H9 (cell line): ENCODE measurements at regions not wholly inside any gene's neighbourhood (a gene's known extent, or its start where the extent isn't known, plus 50 kb on each side); places are given as distances from the start of the nearest gene placed in this dataset.

ENCODE experiments used
- DNase-seq: peaks from one replicate; pipeline ENCODE4 v3.0.0-alpha.2; 2017
- H2AFZ ChIP-seq: one replicate; pipeline ENCODE4 v1.6.1; 2013; ENCODE audit warnings: mild to moderate bottlenecking, low read length, control low read depth, moderate library complexity
- H2AK5ac ChIP-seq: 2 replicates; pipeline ENCODE4 v1.6.1; 2013; ENCODE audit warnings: low read length, control low read depth, mixed read lengths; ENCODE audit not compliant: insufficient read length
- H2BK120ac ChIP-seq: one replicate; pipeline ENCODE4 v1.6.1; 2013; ENCODE audit warnings: low read depth, mild to moderate bottlenecking, low read length, control low read depth, inconsistent platforms; ENCODE audit not compliant: poor library complexity, severe bottlenecking
- H2BK12ac ChIP-seq: 2 replicates; pipeline ENCODE4 v1.6.1; 2013; ENCODE audit warnings: low read length, control low read depth, mixed read lengths, low read depth; ENCODE audit not compliant: insufficient read length
- H2BK15ac ChIP-seq: 2 replicates; pipeline ENCODE4 v1.6.1; 2013; ENCODE audit warnings: low read depth, low read length, control low read depth
- H2BK20ac ChIP-seq: one replicate; pipeline ENCODE4 v1.6.1; 2013; ENCODE audit warnings: low read depth, mild to moderate bottlenecking, low read length, control low read depth, inconsistent platforms; ENCODE audit not compliant: poor library complexity, severe bottlenecking
- H2BK5ac ChIP-seq: 2 replicates; pipeline ENCODE4 v1.6.1; 2013; ENCODE audit warnings: low read length, control low read depth, mixed read lengths; ENCODE audit not compliant: insufficient read length
- H3K14ac ChIP-seq: 2 replicates; pipeline ENCODE4 v1.6.1; 2013; ENCODE audit warnings: low read length, control low read depth; ENCODE audit not compliant: insufficient read depth
- H3K18ac ChIP-seq: 2 replicates; pipeline ENCODE4 v1.6.1; 2013; ENCODE audit warnings: low read depth, mild to moderate bottlenecking, mixed read lengths, low read length, control low read depth; ENCODE audit not compliant: insufficient read length
- H3K23ac ChIP-seq: 2 replicates; pipeline ENCODE4 v1.6.1; 2013; ENCODE audit warnings: low read length, control low read depth, mixed read lengths, low read depth; ENCODE audit not compliant: insufficient read length
- H3K23me2 ChIP-seq: 2 replicates; pipeline ENCODE4 v1.6.1; 2013; ENCODE audit warnings: low read depth, mild to moderate bottlenecking, mixed read lengths, low read length, control low read depth; ENCODE audit not compliant: insufficient read length, poor library complexity, severe bottlenecking
- H3K27ac ChIP-seq: 2 replicates; pipeline ENCODE4 v1.5.1; 2013; ENCODE audit warnings: low read length, control low read depth, mixed read lengths, low read depth; ENCODE audit not compliant: insufficient read length
- H3K27me3 ChIP-seq: 2 replicates; pipeline ENCODE4 v1.6.1; 2013; ENCODE audit warnings: low read length, control low read depth, inconsistent platforms; ENCODE audit not compliant: insufficient read depth
- H3K4ac ChIP-seq: 2 replicates; pipeline ENCODE4 v1.6.1; 2013; ENCODE audit warnings: low read depth, mild to moderate bottlenecking, control low read depth, inconsistent platforms, low read length, moderate library complexity
- H3K4me1 ChIP-seq: 2 replicates; pipeline ENCODE4 v1.6.1; 2013; ENCODE audit warnings: low read length, control low read depth, inconsistent platforms; ENCODE audit not compliant: insufficient read depth
- H3K4me2 ChIP-seq: 2 replicates; pipeline ENCODE4 v1.6.1; 2013; ENCODE audit warnings: low read length, control low read depth, mixed read lengths; ENCODE audit not compliant: insufficient read length, insufficient read depth
- H3K56ac ChIP-seq: 2 replicates; pipeline ENCODE4 v1.6.1; 2013; ENCODE audit warnings: low read depth, mild to moderate bottlenecking, mixed read lengths, low read length, control low read depth; ENCODE audit not compliant: insufficient read length
- H3K79me1 ChIP-seq: 2 replicates; pipeline ENCODE4 v1.6.1; 2013; ENCODE audit warnings: low read depth, mild to moderate bottlenecking, moderate library complexity, low read length, control low read depth, inconsistent platforms; ENCODE audit not compliant: insufficient read depth, poor library complexity, severe bottlenecking
- H3K79me2 ChIP-seq: 2 replicates; pipeline ENCODE4 v1.6.1; 2013; ENCODE audit warnings: low read length, control low read depth, inconsistent platforms; ENCODE audit not compliant: insufficient read depth
- H3K9ac ChIP-seq: 2 replicates; pipeline ENCODE4 v1.6.1; 2013; ENCODE audit warnings: low read length, control low read depth, mixed read lengths; ENCODE audit not compliant: insufficient read length; ENCODE audit errors: extremely low read depth
- H3K9me3 ChIP-seq: one replicate; pipeline ENCODE4 v1.6.1; 2013; ENCODE audit warnings: low read depth, low read length, inconsistent platforms; ENCODE audit not compliant: control insufficient read depth
- H3T11ph ChIP-seq: one replicate; pipeline ENCODE4 v1.6.1; 2013; ENCODE audit warnings: mild to moderate bottlenecking, low read length, control low read depth, inconsistent platforms
- H4K20me1 ChIP-seq: one replicate; pipeline ENCODE4 v1.6.1; 2013; ENCODE audit not compliant: control insufficient read depth, insufficient read length, insufficient read depth
- H4K5ac ChIP-seq: 2 replicates; pipeline ENCODE4 v1.6.1; 2013; ENCODE audit warnings: low read depth, mild to moderate bottlenecking, mixed read lengths, low read length, control low read depth; ENCODE audit not compliant: insufficient read length
- H4K8ac ChIP-seq: replicated peaks from 2 replicates; pipeline ENCODE4 v1.6.1; 2013; ENCODE audit warnings: low read length, control low read depth, mixed read lengths, low read depth; ENCODE audit not compliant: insufficient read length
- H4K91ac ChIP-seq: 2 replicates; pipeline ENCODE4 v1.6.1; 2013; ENCODE audit warnings: low read depth, mild to moderate bottlenecking, moderate library complexity, mixed read lengths, low read length, control low read depth; ENCODE audit not compliant: insufficient read length
- H3K27ac Mint-ChIP-seq, 3 experiments: 2 replicates in 2 of 3; 3 replicates in 1 of 3; pipeline ENCODE4 v1.8.0; 2020 to 2021; ENCODE audit warnings: mixed read lengths in 3 of 3, mild to moderate bottlenecking in 1 of 3, moderate library complexity in 1 of 3
- H3K27me3 Mint-ChIP-seq: 2 replicates; pipeline ENCODE4 v1.8.0; 2021; ENCODE audit warnings: low read depth, mild to moderate bottlenecking, moderate library complexity, mixed read lengths
- H3K36me3 Mint-ChIP-seq, 3 experiments: 2 replicates in 2 of 3; 3 replicates in 1 of 3; pipeline ENCODE4 v1.8.0; 2020 to 2021; ENCODE audit warnings: low read depth in 3 of 3, mixed read lengths in 3 of 3; ENCODE audit not compliant: insufficient read depth in 1 of 3
- H3K4me1 Mint-ChIP-seq, 2 experiments: 2 replicates each; pipeline ENCODE4 v1.8.0; 2020; ENCODE audit warnings: mixed read lengths in 2 of 2
- H3K4me3 Mint-ChIP-seq, 2 experiments: 2 replicates in 1 of 2; 3 replicates in 1 of 2; pipeline ENCODE4 v1.8.0; 2020 to 2021; ENCODE audit warnings: mild to moderate bottlenecking in 2 of 2, mixed read lengths in 2 of 2, moderate library complexity in 1 of 2
- H3K9me3 Mint-ChIP-seq, 2 experiments: 2 replicates in 1 of 2; 3 replicates in 1 of 2; pipeline ENCODE4 v1.8.0; 2020; ENCODE audit warnings: mild to moderate bottlenecking in 2 of 2, mixed read lengths in 2 of 2, moderate library complexity in 1 of 2
- CTCF ChIP-seq: fragments of 200-600 bp; sonication (generic); conservative IDR thresholded peaks from 3 replicates; pipeline ENCODE4 v1.8.0; 2021; ENCODE audit warnings: antibody characterized with exemption, mild to moderate bottlenecking
- WGBS: extraction: QIAGEN DNeasy Blood & Tissue Kit; methylation state at CpG from one replicate; pipeline ENCODE4 v1.1.7; 2013; ENCODE audit warnings: missing lambda C conversion rate, low lambda C conversion rate, mixed read lengths; ENCODE audit not compliant: insufficient read length; ENCODE audit errors: extremely low coverage; 5-methylcytosine and 5-hydroxymethylcytosine counted together

GRCh38 chr4:128684016-128684415 lies 125.5 kb upstream of the JADE1 start:
- Histone ChIP-seq H2BK15ac (no peak overlapping the region), H2BK20ac (no peak overlapping the region), H4K8ac (no peak overlapping the region), H2AK5ac (no peak overlapping the region), H2BK12ac (no peak overlapping the region), H3K4ac (no peak overlapping the region), H4K91ac (no peak overlapping the region), H3T11ph (no peak overlapping the region), H3K18ac (no peak overlapping the region), H3K14ac (no peak overlapping the region), H3K79me2 (no peaks in the 10 kb centered on the region), H4K5ac (no peak overlapping the region), H3K9ac (no peak overlapping the region), H3K4me2 (no peak overlapping the region), H3K79me1 (no peaks in the 10 kb centered on the region), H3K27ac (peak overlapping the region; percentile 100), H3K56ac (no peak overlapping the region), H4K20me1 (no peaks in the 10 kb centered on the region), H3K27me3 (no peaks in the 10 kb centered on the region), H3K4me1 (peaks cover 7% of the 10 kb centered on the region; the same call in 1 of the 2 replicates), H3K23me2 (no peaks in the 10 kb centered on the region), H2BK5ac (no peak overlapping the region), H3K9me3 (no peaks in the 10 kb centered on the region), H2BK120ac (no peak overlapping the region), H2AFZ (no peak overlapping the region), H3K23ac (no peak overlapping the region)
- H3K4me1 Mint-ChIP-seq = peaks cover 49 to 51% of the 10 kb centered on the region in 2 experiments
- DNase-seq = no peak
- peak overlapping the region in 1 of 2 experiments; percentile 57; a peak in 2 of 5 replicates for H3K4me3 Mint-ChIP-seq
- H3K27me3 Mint-ChIP-seq = no peaks in the 10 kb centered on the region; the same call in 1 of the 2 replicates
- H3K27ac Mint-ChIP-seq = peak overlapping the region; percentile 41 to 98 (median 97)
- no CpG with 5 or more reads among the region's 2 CpGs for WGBS
- peaks cover 5 to 27% (median 13%) of the 10 kb centered on the region in 3 experiments; a peak in 6 of 7 replicates for H3K36me3 Mint-ChIP-seq
- H3K9me3 Mint-ChIP-seq = peaks cover 11 to 18% of the 10 kb centered on the region in 2 experiments; a peak in 4 of 5 replicates
- no peak for TF ChIP-seq CTCF
